H1 (cell line): ENCODE measurements at regions not wholly inside any gene's neighbourhood (a gene's known extent, or its start where the extent isn't known, plus 50 kb on each side); places are given as distances from the start of the nearest gene placed in this dataset.

ENCODE experiments used
- ATF3 ChIP-seq: IDR thresholded peaks from 2 replicates; pipeline ENCODE4 v1.6.1; 2011; ENCODE audit warnings: low read depth, mild to moderate bottlenecking, low read length; ENCODE audit not compliant: insufficient read depth
- CHD7 ChIP-seq: fragments of 300-600 bp; sonication (generic); IDR thresholded peaks from 2 replicates; pipeline ENCODE4 v1.7.1; 2012; ENCODE audit warnings: low read length, moderate library complexity, mild to moderate bottlenecking, inconsistent platforms; ENCODE audit not compliant: insufficient replicate concordance
- CTCF ChIP-seq, 3 experiments: IDR thresholded peaks; 1 replicate in 2 of 3; 2 replicates in 1 of 3; pipeline versions ENCODE4 v1.5.1 to v1.6.1; 2011; ENCODE audit warnings: low read length in 3 of 3, mild to moderate bottlenecking in 3 of 3, inconsistent platforms in 2 of 3, low read depth in 1 of 3, moderate library complexity in 1 of 3; ENCODE audit not compliant: insufficient read depth in 1 of 3; ENCODE audit errors: control extremely low read depth in 1 of 3
- MAX ChIP-seq: IDR thresholded peaks from 2 replicates; pipeline ENCODE4 v1.6.1; 2012; ENCODE audit warnings: inconsistent platforms
- PHF8 ChIP-seq: fragments of 200-600 bp; sonication (generic); conservative IDR thresholded peaks from 2 replicates; pipeline ENCODE4 v1.7.1; 2012; ENCODE audit warnings: low read depth, mild to moderate bottlenecking, inconsistent platforms, low read length, moderate library complexity
- RAD21 ChIP-seq, 2 experiments: IDR thresholded peaks in 1 of 2; conservative IDR thresholded peaks in 1 of 2; 2 replicates each; pipeline ENCODE4 v1.6.1; 2011; ENCODE audit warnings: low read depth in 2 of 2, low read length in 2 of 2, improper control_type of control experiment in 1 of 2, inconsistent platforms in 1 of 2, mild to moderate bottlenecking in 1 of 2, moderate library complexity in 1 of 2
- SIX5 ChIP-seq: IDR thresholded peaks from 2 replicates; pipeline ENCODE4 v1.6.1; 2011; ENCODE audit warnings: mild to moderate bottlenecking, low read depth, low read length
- TCF12 ChIP-seq: IDR thresholded peaks from 2 replicates; pipeline ENCODE4 v1.6.1; 2011; ENCODE audit warnings: low read depth, mild to moderate bottlenecking, low read length

- no peak for TF ChIP-seq CHD7
- no peak for TF ChIP-seq ATF3
- no peak for TF ChIP-seq TCF12
- no peak for TF ChIP-seq MAX
- TF ChIP-seq SIX5, result no peak
- no peak for TF ChIP-seq PHF8
- peak; percentile 37 to 41 for TF ChIP-seq RAD21 (IDR thresholded peaks at IDR 0.05 in 1 of 2, conservative IDR thresholded peaks at IDR 0.05 in 1 of 2; ENCODE audit: low read depth in 2 of 2, low read length in 2 of 2)
- TF ChIP-seq CTCF (IDR thresholded peaks at IDR 0.05; ENCODE audit: control extremely low read depth in 1 of 3, insufficient read depth in 1 of 3, low read depth in 1 of 3, low read length in 3 of 3), result peak in 2 of 3 experiments; percentile 10 to 26; a peak in 2 of 4 replicates
Observed at GRCh38 chr10:84606428-84606827, 278.0 kb downstream of the CCSER2 start (continued).
